ENCODE measurements at regions not wholly inside any gene's neighbourhood (a gene's known extent, or its start where the extent isn't known, plus 50 kb on each side); places are given as distances from the start of the nearest gene placed in this dataset.
A peak's percentile ranks its signal among the peaks of the same experiment; 100 is the strongest.

DNA sequence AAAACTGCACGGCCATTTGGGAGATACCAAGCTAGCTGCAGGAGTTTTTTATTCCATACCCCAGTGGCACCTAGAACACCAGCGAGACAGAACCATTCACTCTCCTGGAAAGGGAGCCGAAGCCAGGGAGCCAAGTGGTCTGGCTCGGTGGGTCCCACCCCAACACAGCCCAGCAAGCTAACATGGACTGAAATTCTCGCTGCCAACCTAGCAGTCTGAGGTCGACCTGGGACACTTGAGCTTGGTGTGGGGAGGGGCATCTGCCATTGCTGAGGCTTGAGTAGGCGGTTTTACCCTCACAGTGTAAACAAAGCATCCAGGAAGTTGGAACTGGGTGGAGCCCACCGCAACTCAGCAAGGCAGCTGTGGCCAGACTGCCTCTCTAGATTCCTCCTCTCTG is 108.9 kb upstream of the CHD1 start:
- no peaks in the 10 kb centered on the region for H3K36me3 ChIP-seq
- peaks cover 0 to 16% (median 2%) of the 10 kb centered on the region in 3 donors for H3K4me1 ChIP-seq
- TF ChIP-seq POLR2AphosphoS5 (IDR thresholded peaks at IDR 0.05), result no peak
- TF ChIP-seq POLR2A (IDR thresholded peaks at IDR 0.05), result no peak
- TF ChIP-seq, protein P1, sequence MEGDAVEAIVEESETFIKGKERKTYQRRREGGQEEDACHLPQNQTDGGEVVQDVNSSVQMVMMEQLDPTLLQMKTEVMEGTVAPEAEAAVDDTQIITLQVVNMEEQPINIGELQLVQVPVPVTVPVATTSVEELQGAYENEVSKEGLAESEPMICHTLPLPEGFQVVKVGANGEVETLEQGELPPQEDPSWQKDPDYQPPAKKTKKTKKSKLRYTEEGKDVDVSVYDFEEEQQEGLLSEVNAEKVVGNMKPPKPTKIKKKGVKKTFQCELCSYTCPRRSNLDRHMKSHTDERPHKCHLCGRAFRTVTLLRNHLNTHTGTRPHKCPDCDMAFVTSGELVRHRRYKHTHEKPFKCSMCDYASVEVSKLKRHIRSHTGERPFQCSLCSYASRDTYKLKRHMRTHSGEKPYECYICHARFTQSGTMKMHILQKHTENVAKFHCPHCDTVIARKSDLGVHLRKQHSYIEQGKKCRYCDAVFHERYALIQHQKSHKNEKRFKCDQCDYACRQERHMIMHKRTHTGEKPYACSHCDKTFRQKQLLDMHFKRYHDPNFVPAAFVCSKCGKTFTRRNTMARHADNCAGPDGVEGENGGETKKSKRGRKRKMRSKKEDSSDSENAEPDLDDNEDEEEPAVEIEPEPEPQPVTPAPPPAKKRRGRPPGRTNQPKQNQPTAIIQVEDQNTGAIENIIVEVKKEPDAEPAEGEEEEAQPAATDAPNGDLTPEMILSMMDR (IDR thresholded peaks at IDR 0.05), result no peak
- TF ChIP-seq EP300 (IDR thresholded peaks at IDR 0.05), result no peak
- no peak overlapping the region for H3K4me3 ChIP-seq
- WGBS, 2 donors (ENCODE audit: low coverage in 1 of 2), result no CpG with 5 or more reads among the region's 8 CpGs
- no peak overlapping the region for H3K27ac ChIP-seq
- H3K9me3 ChIP-seq, result peaks cover 0 to 7% (median 0%) of the 10 kb centered on the region in 3 donors
- ATAC-seq, result no peak
- H3K27me3 ChIP-seq, result no peaks in the 10 kb centered on the region

DNA sequence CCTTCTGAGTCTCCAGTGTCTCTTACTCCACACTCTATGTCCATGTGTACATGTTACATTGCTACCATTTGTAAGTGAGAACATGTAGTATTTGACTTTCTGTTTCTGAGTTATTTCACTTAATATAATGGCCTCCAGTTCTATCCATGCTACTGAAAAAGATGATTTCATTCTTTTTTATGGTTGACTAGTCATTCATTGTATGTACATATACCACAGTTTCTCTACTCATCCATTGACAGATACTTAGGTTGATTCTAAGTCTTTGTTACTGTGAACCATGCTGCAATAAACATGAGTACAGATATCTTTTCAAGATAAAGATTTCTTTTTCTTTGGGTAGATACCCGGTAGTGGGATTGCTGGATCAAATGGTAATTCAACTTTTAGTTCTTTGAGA is 107.1 kb upstream of the CHD1 start:
- 73 to 100% methylated on average over 1 of the region's 1 CpG for WGBS, 2 donors (ENCODE audit: low coverage in 1 of 2)

DNA sequence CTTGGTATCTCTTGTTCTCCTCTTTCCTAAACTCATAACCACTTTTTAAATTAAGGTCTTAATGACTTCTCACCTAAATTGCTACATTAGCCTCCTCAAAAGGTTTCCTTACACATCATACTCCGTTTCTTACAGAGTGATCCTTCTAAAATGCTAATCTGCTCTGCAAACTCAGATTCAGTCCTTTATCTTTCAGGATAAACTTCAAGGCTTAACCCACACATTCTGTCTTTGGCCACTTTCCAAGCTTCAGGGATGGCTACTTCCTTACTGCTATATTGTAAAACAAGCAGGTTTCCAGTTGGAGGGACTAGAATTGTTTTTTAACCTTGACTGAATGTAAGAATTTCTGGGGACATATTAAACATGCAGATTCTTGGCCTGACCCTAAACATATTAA is 105.5 kb upstream of the CHD1 start:
- TF ChIP-seq, protein P1 (IDR thresholded peaks at IDR 0.05), result no peak
- no peak for TF ChIP-seq EP300 (IDR thresholded peaks at IDR 0.05)
- TF ChIP-seq POLR2AphosphoS5 (IDR thresholded peaks at IDR 0.05), result no peak
- TF ChIP-seq POLR2A (IDR thresholded peaks at IDR 0.05), result no peak
- H3K36me3 ChIP-seq, result no peaks in the 10 kb centered on the region
- no peaks in the 10 kb centered on the region for H3K9me3 ChIP-seq
- H3K4me1 ChIP-seq, result peaks cover 0 to 24% (median 4%) of the 10 kb centered on the region in 3 donors
- H3K4me3 ChIP-seq, result no peak overlapping the region
- no peak overlapping the region for H3K27ac ChIP-seq
- no peak for ATAC-seq
- no peaks in the 10 kb centered on the region for H3K27me3 ChIP-seq
- 53 to 100% methylated on average over 1 of the region's 1 CpG for WGBS, 2 donors (ENCODE audit: low coverage in 1 of 2)

More for the DNA sequence above, 107.1 kb upstream of the CHD1 start:
- Histone ChIP-seq H3K27me3 (no peaks in the 10 kb centered on the region), H3K4me3 (no peak overlapping the region), H3K36me3 (no peaks in the 10 kb centered on the region), H3K4me1 (peaks cover 0 to 24% (median 4%) of the 10 kb centered on the region in 3 donors), H3K9me3 (no peaks in the 10 kb centered on the region), H3K27ac (no peak overlapping the region)
- TF ChIP-seq POLR2A (IDR thresholded peaks at IDR 0.05) (no peak), POLR2AphosphoS5 (IDR thresholded peaks at IDR 0.05) (no peak), EP300 (IDR thresholded peaks at IDR 0.05) (no peak)
- TF ChIP-seq, protein P1 (IDR thresholded peaks at IDR 0.05), result no peak
- ATAC-seq, result no peak

DNA sequence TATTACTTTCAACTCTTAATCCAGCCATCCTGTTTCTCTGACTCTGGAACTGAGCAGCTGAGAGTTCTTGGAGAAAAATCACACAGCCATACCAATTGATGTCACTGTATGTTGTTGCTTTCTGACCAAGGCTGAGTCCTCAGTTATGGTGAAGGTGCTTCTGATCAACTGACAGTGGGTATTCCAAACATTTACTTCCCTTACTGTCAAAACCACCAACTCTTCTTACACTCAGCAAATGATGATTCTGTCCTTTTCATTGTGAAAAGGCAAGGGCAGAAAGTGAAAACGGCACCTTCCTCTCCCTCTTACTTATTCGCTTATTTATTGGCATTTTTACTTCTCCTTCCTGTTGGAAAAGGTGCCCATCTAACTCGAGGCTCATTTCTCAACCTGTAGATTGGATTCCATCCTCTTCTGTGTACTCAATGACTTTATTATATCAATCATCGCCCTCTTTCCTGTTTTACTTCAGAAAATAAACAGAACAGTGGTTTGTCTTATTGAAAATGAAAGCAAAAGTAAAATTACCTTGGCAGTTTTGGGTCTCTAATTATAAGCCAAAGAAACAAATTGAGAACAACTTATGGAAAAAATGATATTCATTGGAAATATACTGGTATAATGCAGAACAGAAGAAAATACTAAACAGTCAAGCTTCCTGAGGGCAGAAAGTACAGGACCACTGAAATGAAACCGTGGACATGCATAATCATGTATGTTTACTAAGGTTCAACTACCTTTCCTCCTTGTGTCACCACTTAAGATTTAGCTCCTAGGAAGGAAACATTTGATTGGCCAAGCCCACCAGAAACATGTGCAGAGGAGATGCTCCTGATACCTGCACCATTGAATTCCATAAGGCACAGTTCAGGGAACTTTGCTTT is 104.5 kb upstream of the CHD1 start:
- Histone ChIP-seq H3K9me3 (no peaks in the 10 kb centered on the region), H3K27me3 (no peaks in the 10 kb centered on the region), H3K36me3 (no peaks in the 10 kb centered on the region), H3K4me1 (peaks cover 0 to 24% (median 4%) of the 10 kb centered on the region in 3 donors), H3K27ac (peak overlapping the region; percentile 11 to 52 (median 40)), H3K4me3 (peak overlapping the region; percentile 36 to 45)
- TF ChIP-seq POLR2A (IDR thresholded peaks at IDR 0.05) (no peak), POLR2AphosphoS5 (IDR thresholded peaks at IDR 0.05) (no peak), EP300 (IDR thresholded peaks at IDR 0.05) (no peak)
- TF ChIP-seq, protein P1 (IDR thresholded peaks at IDR 0.05), result no peak
- ATAC-seq, result no peak
- 27 to 37% methylated on average over 5 of the region's 5 CpGs for WGBS, 2 donors (ENCODE audit: low coverage in 1 of 2)
